ENCODE measurements at regions not wholly inside any gene's neighbourhood (a gene's known extent, or its start where the extent isn't known, plus 50 kb on each side); places are given as distances from the start of the nearest gene placed in this dataset.
"Not testable (repeated sequence)": the region's sequence is repeated elsewhere in the genome, so short reads cannot be mapped to it uniquely, and the experiment has no call there.

GRCh38 chr5:38645508-38645907, 89.1 kb upstream of the LIFR start:
- DNase-seq (ENCODE audit: low spot score): no peak

GRCh38 chr5:38648703-38649291, 92.4 kb upstream of the LIFR start:
- no peak for DNase-seq (ENCODE audit: low spot score)

GRCh38 chr5:38650540-38650939, 94.1 kb upstream of the LIFR start:
- no peak for DNase-seq (ENCODE audit: low spot score)

- DNase-seq (ENCODE audit: low spot score): no peak
Observed at GRCh38 chr5:38650946-38651345, 94.5 kb upstream of the LIFR start.

GRCh38 chr5:38651806-38652205, 95.4 kb upstream of the LIFR start:
- DNase-seq (ENCODE audit: low spot score): no peak

- no peak for DNase-seq (ENCODE audit: low spot score)
Observed at GRCh38 chr5:38653389-38653788, 96.9 kb upstream of the LIFR start.

GRCh38 chr5:38655691-38656090, 99.2 kb upstream of the LIFR start:
- DNase-seq (ENCODE audit: low spot score): no peak

GRCh38 chr5:38656568-38656967, 100.1 kb upstream of the LIFR start:
- DNase-seq (ENCODE audit: low spot score): no peak

- no peak for DNase-seq (ENCODE audit: low spot score)
Observed at GRCh38 chr5:38657020-38657419, 100.6 kb upstream of the LIFR start.

- no peak for DNase-seq (ENCODE audit: low spot score)
Observed at GRCh38 chr5:38660194-38660668, 103.8 kb upstream of the LIFR start.

- DNase-seq (ENCODE audit: low spot score): no peak
Observed at GRCh38 chr5:38662090-38662489, 105.6 kb upstream of the LIFR start.

GRCh38 chr5:38663249-38663648, 106.8 kb upstream of the LIFR start:
- DNase-seq (ENCODE audit: low spot score): no peak

- DNase-seq (ENCODE audit: low spot score): no peak
Observed at GRCh38 chr5:38666668-38667498, 110.4 kb upstream of the LIFR start.

- no peak for DNase-seq (ENCODE audit: low spot score)
Observed at GRCh38 chr5:38667499-38667776, 111.0 kb upstream of the LIFR start.

GRCh38 chr5:38669361-38669880, 113.0 kb upstream of the LIFR start:
- DNase-seq (ENCODE audit: low spot score): no peak

GRCh38 chr5:38670066-38670465, 113.6 kb upstream of the LIFR start:
- DNase-seq (ENCODE audit: low spot score): no peak

- no peak for DNase-seq (ENCODE audit: low spot score)
Observed at GRCh38 chr5:38670878-38671277, 114.4 kb upstream of the LIFR start.

GRCh38 chr5:38672059-38672788, 115.8 kb upstream of the LIFR start:
- DNase-seq (ENCODE audit: low spot score): no peak

GRCh38 chr5:38673671-38674071, 117.2 kb upstream of the LIFR start:
- no peak for DNase-seq (ENCODE audit: low spot score)

- no peak for DNase-seq (ENCODE audit: low spot score)
Observed at GRCh38 chr5:38675443-38675842, 119.0 kb upstream of the LIFR start.

GRCh38 chr5:38677636-38678035, 121.2 kb upstream of the LIFR start:
- DNase-seq (ENCODE audit: low spot score): no peak

GRCh38 chr5:38678076-38678475, 121.6 kb upstream of the LIFR start:
- no peak for DNase-seq (ENCODE audit: low spot score)

GRCh38 chr5:38678697-38679096, 122.3 kb upstream of the LIFR start:
- DNase-seq (ENCODE audit: low spot score): not testable (repeated sequence)
